ENCODE measurements at regions not wholly inside any gene's neighbourhood (a gene's known extent, or its start where the extent isn't known, plus 50 kb on each side); places are given as distances from the start of the nearest gene placed in this dataset.

DNA sequence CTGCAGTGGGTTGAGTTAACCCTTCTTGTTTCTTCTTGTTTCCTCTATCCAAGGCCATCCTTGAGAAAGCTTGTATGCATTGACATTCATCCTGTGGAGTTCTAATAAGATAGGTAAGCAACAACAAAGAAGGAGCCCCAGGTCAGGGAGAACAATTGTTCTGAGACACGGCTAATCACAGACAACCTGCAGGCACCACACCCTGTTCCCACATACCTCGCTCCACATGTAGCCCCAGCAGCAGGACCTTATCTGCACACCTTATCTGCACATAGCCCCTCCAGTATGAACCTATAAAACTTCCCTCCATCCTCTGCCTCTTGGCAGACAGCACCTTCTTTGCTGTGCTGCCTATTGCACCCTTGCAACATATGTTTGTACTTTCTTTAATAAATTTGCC, 129.1 kb downstream of the MSL3 start:
- no peaks in the 10 kb centered on the region for H3K9me3 Mint-ChIP-seq
- H3K4me1 Mint-ChIP-seq, result peaks cover 4% of the 10 kb centered on the region
- no peaks in the 10 kb centered on the region for H3K27me3 Mint-ChIP-seq (ENCODE audit: low read depth)
- no peak overlapping the region for H3K4me3 Mint-ChIP-seq
- ChIA-PET POLR2A (no interaction called here), CTCF (no interaction called here)
- no peaks in the 10 kb centered on the region for H3K36me3 Mint-ChIP-seq
- no peak overlapping the region for H3K27ac Mint-ChIP-seq
- no peak for DNase-seq (ENCODE audit: low spot score)
- ATAC-seq, result no peak
- TF ChIP-seq, protein P1, sequence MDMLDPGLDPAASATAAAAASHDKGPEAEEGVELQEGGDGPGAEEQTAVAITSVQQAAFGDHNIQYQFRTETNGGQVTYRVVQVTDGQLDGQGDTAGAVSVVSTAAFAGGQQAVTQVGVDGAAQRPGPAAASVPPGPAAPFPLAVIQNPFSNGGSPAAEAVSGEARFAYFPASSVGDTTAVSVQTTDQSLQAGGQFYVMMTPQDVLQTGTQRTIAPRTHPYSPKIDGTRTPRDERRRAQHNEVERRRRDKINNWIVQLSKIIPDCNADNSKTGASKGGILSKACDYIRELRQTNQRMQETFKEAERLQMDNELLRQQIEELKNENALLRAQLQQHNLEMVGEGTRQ (CRISPR knock-in tag; IDR thresholded peaks at IDR 0.05), result no peak
- TF ChIP-seq ZNF423 (CRISPR knock-in tag; IDR thresholded peaks at IDR 0.05), result no peak
- TF ChIP-seq ZNF396 (CRISPR knock-in tag; IDR thresholded peaks at IDR 0.05; ENCODE audit: borderline replicate concordance), result no peak
- no peak for TF ChIP-seq ZNF317 (CRISPR knock-in tag; IDR thresholded peaks at IDR 0.05; ENCODE audit: borderline replicate concordance, low read depth)
- no peak for TF ChIP-seq TP53 (CRISPR knock-in tag; IDR thresholded peaks at IDR 0.05)

DNA sequence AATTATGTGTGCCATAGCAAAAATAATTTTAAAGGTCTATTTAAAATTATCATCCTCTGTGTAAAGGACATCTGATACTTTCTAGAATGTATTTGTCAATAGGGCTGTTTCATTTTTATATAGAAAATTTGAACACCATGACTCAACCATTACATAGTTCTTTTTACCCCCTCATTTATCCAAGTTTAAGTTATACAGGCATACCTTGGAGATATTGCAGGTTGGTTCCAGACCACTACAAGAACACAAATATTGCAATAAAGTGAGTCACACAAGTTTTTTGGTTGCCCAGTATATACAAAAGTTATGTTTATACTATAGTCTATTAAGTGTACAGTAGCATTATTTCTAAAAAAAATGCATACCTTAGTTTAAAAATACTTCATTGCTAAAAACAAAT, 130.4 kb downstream of the MSL3 start:
- TF ChIP-seq SMAD4 (CRISPR knock-in tag; IDR thresholded peaks at IDR 0.05) (no peak), SP1 (CRISPR knock-in tag; conservative IDR thresholded peaks at IDR 0.05) (no peak), ZNF416 (CRISPR knock-in tag; IDR thresholded peaks at IDR 0.05) (no peak), CBFB (CRISPR knock-in tag; IDR thresholded peaks at IDR 0.05; ENCODE audit: low read depth) (no peak), ELF4 (CRISPR knock-in tag; IDR thresholded peaks at IDR 0.05; ENCODE audit: low read depth) (no peak), NR1H2 (CRISPR knock-in tag; IDR thresholded peaks at IDR 0.05) (no peak), TCF7 (CRISPR knock-in tag; IDR thresholded peaks at IDR 0.05; ENCODE audit: low read depth) (no peak), MXD4 (CRISPR knock-in tag; IDR thresholded peaks at IDR 0.05; ENCODE audit: borderline replicate concordance) (no peak), ZNF317 (CRISPR knock-in tag; IDR thresholded peaks at IDR 0.05; ENCODE audit: borderline replicate concordance, low read depth) (no peak), ZBTB21 (CRISPR knock-in tag; IDR thresholded peaks at IDR 0.05; ENCODE audit: borderline replicate concordance) (no peak)
- TF ChIP-seq, protein P2, sequence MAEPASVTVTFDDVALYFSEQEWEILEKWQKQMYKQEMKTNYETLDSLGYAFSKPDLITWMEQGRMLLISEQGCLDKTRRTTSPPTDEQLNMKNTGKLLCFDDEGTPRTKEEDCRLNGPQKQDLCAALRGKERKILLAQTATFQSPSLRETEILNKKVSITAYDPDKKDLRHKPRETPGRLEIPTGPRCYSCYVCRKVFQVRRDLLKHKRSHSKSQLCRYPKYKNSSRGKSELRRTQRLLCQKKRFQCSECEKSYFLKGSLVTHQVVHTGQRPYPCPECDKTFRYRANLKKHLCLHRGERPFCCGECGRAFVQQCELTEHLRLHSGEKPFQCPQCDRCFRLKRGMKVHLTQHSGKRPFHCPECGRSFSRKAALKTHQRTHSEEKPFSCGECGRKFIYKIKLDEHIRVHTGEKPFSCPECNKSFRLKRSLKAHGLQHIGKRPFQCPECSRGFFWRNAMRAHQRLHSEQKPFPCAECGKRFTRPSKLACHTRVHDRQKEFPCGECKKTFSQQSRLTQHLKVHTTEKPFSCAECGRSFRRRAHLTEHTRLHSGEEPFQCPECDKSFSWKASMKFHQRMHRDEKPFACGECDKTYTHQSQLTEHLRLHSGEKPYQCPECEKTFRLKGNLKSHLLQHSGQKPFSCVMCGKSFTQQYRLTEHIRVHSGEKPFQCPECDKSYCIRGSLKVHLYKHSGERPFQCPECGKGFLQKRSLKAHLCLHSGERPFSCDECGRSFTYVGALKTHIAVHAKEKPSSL (CRISPR knock-in tag; conservative IDR thresholded peaks at IDR 0.05), result no peak
- TF ChIP-seq, protein P1 (CRISPR knock-in tag; IDR thresholded peaks at IDR 0.05), result no peak
- TF ChIP-seq, protein P3, sequence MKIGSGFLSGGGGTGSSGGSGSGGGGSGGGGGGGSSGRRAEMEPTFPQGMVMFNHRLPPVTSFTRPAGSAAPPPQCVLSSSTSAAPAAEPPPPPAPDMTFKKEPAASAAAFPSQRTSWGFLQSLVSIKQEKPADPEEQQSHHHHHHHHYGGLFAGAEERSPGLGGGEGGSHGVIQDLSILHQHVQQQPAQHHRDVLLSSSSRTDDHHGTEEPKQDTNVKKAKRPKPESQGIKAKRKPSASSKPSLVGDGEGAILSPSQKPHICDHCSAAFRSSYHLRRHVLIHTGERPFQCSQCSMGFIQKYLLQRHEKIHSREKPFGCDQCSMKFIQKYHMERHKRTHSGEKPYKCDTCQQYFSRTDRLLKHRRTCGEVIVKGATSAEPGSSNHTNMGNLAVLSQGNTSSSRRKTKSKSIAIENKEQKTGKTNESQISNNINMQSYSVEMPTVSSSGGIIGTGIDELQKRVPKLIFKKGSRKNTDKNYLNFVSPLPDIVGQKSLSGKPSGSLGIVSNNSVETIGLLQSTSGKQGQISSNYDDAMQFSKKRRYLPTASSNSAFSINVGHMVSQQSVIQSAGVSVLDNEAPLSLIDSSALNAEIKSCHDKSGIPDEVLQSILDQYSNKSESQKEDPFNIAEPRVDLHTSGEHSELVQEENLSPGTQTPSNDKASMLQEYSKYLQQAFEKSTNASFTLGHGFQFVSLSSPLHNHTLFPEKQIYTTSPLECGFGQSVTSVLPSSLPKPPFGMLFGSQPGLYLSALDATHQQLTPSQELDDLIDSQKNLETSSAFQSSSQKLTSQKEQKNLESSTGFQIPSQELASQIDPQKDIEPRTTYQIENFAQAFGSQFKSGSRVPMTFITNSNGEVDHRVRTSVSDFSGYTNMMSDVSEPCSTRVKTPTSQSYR (CRISPR knock-in tag; IDR thresholded peaks at IDR 0.05), result no peak
- TF ChIP-seq, protein P4, sequence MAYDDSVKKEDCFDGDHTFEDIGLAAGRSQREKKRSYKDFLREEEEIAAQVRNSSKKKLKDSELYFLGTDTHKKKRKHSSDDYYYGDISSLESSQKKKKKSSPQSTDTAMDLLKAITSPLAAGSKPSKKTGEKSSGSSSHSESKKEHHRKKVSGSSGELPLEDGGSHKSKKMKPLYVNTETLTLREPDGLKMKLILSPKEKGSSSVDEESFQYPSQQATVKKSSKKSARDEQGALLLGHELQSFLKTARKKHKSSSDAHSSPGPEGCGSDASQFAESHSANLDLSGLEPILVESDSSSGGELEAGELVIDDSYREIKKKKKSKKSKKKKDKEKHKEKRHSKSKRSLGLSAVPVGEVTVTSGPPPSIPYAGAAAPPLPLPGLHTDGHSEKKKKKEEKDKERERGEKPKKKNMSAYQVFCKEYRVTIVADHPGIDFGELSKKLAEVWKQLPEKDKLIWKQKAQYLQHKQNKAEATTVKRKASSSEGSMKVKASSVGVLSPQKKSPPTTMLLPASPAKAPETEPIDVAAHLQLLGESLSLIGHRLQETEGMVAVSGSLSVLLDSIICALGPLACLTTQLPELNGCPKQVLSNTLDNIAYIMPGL (CRISPR knock-in tag; IDR thresholded peaks at IDR 0.05), result no peak
- TF ChIP-seq, protein P5, sequence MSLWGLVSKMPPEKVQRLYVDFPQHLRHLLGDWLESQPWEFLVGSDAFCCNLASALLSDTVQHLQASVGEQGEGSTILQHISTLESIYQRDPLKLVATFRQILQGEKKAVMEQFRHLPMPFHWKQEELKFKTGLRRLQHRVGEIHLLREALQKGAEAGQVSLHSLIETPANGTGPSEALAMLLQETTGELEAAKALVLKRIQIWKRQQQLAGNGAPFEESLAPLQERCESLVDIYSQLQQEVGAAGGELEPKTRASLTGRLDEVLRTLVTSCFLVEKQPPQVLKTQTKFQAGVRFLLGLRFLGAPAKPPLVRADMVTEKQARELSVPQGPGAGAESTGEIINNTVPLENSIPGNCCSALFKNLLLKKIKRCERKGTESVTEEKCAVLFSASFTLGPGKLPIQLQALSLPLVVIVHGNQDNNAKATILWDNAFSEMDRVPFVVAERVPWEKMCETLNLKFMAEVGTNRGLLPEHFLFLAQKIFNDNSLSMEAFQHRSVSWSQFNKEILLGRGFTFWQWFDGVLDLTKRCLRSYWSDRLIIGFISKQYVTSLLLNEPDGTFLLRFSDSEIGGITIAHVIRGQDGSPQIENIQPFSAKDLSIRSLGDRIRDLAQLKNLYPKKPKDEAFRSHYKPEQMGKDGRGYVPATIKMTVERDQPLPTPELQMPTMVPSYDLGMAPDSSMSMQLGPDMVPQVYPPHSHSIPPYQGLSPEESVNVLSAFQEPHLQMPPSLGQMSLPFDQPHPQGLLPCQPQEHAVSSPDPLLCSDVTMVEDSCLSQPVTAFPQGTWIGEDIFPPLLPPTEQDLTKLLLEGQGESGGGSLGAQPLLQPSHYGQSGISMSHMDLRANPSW (CRISPR knock-in tag; conservative IDR thresholded peaks at IDR 0.05; ENCODE audit: low read depth), result no peak
- ChIA-PET CTCF (no interaction called here), POLR2A (no interaction called here)
- H3K9me3 Mint-ChIP-seq, result no peaks in the 10 kb centered on the region
- no peaks in the 10 kb centered on the region for H3K36me3 Mint-ChIP-seq
- ATAC-seq, result no peak
- H3K4me1 Mint-ChIP-seq, result peaks cover 4% of the 10 kb centered on the region
- DNase-seq (ENCODE audit: low spot score), result no peak
- no peaks in the 10 kb centered on the region for H3K27me3 Mint-ChIP-seq (ENCODE audit: low read depth)
- no peak overlapping the region for H3K27ac Mint-ChIP-seq
- H3K4me3 Mint-ChIP-seq, result no peak overlapping the region
